Chondrocyte (in vitro differentiated cells): ENCODE measurements at regions not wholly inside any gene's neighbourhood (a gene's known extent, or its start where the extent isn't known, plus 50 kb on each side); places are given as distances from the start of the nearest gene placed in this dataset.

Experiments
- DNase-seq: peaks from one replicate; pipeline ENCODE4 v3.0.0; 2021; ENCODE audit warnings: mixed read lengths, low spot score
- H3K27ac Mint-ChIP-seq: one replicate; pipeline ENCODE4 v1.8.0; 2021; ENCODE audit warnings: mild to moderate bottlenecking, moderate library complexity, mixed read lengths; ENCODE audit not compliant: unreplicated experiment
- H3K27me3 Mint-ChIP-seq: 2 replicates; pipeline ENCODE4 v1.8.0; 2021; ENCODE audit warnings: low read depth, mixed read lengths
- H3K36me3 Mint-ChIP-seq: 2 replicates; pipeline ENCODE4 v1.8.0; 2021; ENCODE audit warnings: low read depth, mixed read lengths
- H3K4me1 Mint-ChIP-seq: 2 replicates; pipeline ENCODE4 v1.8.0; 2021; ENCODE audit warnings: low read depth, mild to moderate bottlenecking, mixed read lengths
- H3K4me3 Mint-ChIP-seq: one replicate; pipeline ENCODE4 v1.8.0; 2021; ENCODE audit warnings: mild to moderate bottlenecking, moderate library complexity, mixed read lengths; ENCODE audit not compliant: unreplicated experiment
- H3K9me3 Mint-ChIP-seq: 2 replicates; pipeline ENCODE4 v1.8.0; 2021; ENCODE audit warnings: low read depth, mixed read lengths
- TF ChIP-seq, protein P1 (sequence below): fragments of 200-600 bp; sonication (generic); IDR thresholded peaks from 2 replicates; pipeline ENCODE4 v1.5.0; 2021; ENCODE audit warnings: antibody characterized with exemption, mild to moderate bottlenecking, moderate library complexity

DNA sequence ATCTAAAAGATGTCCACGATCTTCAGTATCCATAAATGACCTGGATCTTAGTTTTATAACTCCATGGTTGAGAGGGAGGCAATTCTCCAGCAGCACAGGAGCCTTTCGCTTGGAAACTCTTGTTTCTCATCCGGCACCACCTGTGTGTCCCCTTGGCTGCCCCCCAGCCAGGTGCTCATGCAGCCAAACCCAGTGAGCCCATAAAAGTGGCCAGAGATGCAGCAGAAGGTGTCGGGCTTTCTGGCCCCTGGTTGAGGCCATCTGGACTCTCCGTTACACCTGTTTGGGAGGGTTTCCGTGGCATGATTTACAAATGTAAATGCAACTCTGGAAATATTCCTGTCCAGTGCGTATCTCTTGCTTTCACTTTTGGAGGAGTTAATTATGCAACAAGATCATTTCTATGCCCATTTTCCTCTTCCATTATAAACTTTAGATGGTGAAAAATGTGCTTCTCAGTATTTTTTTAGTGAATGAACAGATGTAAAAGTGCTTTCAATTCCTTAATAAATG lies 291.1 kb downstream of the DIO2 start:
- peaks cover 4% of the 10 kb centered on the region for H3K27me3 Mint-ChIP-seq
- no peaks in the 10 kb centered on the region for H3K4me1 Mint-ChIP-seq
- H3K4me3 Mint-ChIP-seq, result no peak overlapping the region
- no peaks in the 10 kb centered on the region for H3K36me3 Mint-ChIP-seq
- TF ChIP-seq, protein P1, sequence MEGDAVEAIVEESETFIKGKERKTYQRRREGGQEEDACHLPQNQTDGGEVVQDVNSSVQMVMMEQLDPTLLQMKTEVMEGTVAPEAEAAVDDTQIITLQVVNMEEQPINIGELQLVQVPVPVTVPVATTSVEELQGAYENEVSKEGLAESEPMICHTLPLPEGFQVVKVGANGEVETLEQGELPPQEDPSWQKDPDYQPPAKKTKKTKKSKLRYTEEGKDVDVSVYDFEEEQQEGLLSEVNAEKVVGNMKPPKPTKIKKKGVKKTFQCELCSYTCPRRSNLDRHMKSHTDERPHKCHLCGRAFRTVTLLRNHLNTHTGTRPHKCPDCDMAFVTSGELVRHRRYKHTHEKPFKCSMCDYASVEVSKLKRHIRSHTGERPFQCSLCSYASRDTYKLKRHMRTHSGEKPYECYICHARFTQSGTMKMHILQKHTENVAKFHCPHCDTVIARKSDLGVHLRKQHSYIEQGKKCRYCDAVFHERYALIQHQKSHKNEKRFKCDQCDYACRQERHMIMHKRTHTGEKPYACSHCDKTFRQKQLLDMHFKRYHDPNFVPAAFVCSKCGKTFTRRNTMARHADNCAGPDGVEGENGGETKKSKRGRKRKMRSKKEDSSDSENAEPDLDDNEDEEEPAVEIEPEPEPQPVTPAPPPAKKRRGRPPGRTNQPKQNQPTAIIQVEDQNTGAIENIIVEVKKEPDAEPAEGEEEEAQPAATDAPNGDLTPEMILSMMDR, result no peak
- H3K27ac Mint-ChIP-seq, result no peak overlapping the region
- H3K9me3 Mint-ChIP-seq, result peaks cover 22% of the 10 kb centered on the region
- no peak for DNase-seq
